Mucosa of descending colon (tissue), 3 donors: ENCODE measurements at regions not wholly inside any gene's neighbourhood (a gene's known extent, or its start where the extent isn't known, plus 50 kb on each side); places are given as distances from the start of the nearest gene placed in this dataset.

Source experiments
- ATAC-seq: fragments of 200-7000 bp; cut with Tn5 transposase; one replicate; pipeline ENCODE4 v1.9.1; 2020; ENCODE audit warnings: mild to moderate bottlenecking, moderate library complexity
- DNase-seq, 3 donors: peaks; one replicate each; pipeline ENCODE4 v3.0.0-alpha.2; 2020
- H3K36me3 ChIP-seq: fragments of 200-600 bp; one replicate; pipeline ENCODE4 v1.8.0; 2021; ENCODE audit warnings: low read depth, mild to moderate bottlenecking
- H3K4me1 ChIP-seq: fragments of 200-600 bp; one replicate; pipeline ENCODE4 v1.8.0; 2021; ENCODE audit warnings: low read depth, mild to moderate bottlenecking
- H3K4me3 ChIP-seq: fragments of 200-600 bp; one replicate; pipeline ENCODE4 v1.8.0; 2021; ENCODE audit warnings: mild to moderate bottlenecking
- H3K9me3 ChIP-seq: fragments of 200-600 bp; one replicate; pipeline ENCODE4 v1.8.0; 2021; ENCODE audit warnings: mild to moderate bottlenecking
- CTCF ChIP-seq: fragments of 200-600 bp; IDR thresholded peaks from one replicate; pipeline ENCODE4 v1.8.0; 2022; ENCODE audit warnings: antibody characterized with exemption, mild to moderate bottlenecking
- intact Hi-C, 2 donors: fragments of 100-400 bp; cut with DNase I in 1 of 2; cut with micrococcal nuclease in 1 of 2; formaldehyde crosslinking; loops; one replicate each; pipeline versions ENCODE4 v1.11.0 to v1.11.1; 2022; cut with DNase I, micrococcal nuclease
- donor health status: DM: no; HTN: no; CAD: no; lungs with moderate emphysema.
- donor health status: DM: no; HTN: no; CAD: no.
- donor health status: DM: no; HTN: yes; CAD: no.

GRCh38 chr2:120597595-120598193 is 138.0 kb upstream of the GLI2 start:
- no peak for TF ChIP-seq CTCF
- intact Hi-C loops: no loop called here
- DNase-seq (peak in 1 of 3 donors; percentile 24), ATAC-seq (no peak)
- H3K4me3 ChIP-seq: no peak overlapping the region
- H3K36me3 ChIP-seq: no peaks in the 10 kb centered on the region
- H3K9me3 ChIP-seq: no peaks in the 10 kb centered on the region
- no peaks in the 10 kb centered on the region for H3K4me1 ChIP-seq

- no peak for TF ChIP-seq CTCF
- DNase-seq (peak in 1 of 3 donors; percentile 13), ATAC-seq (no peak)
These were observed 137.3 kb upstream of the GLI2 start for GRCh38 chr2:120598416-120598815.

GRCh38 chr2:120599072-120599471 is 136.6 kb upstream of the GLI2 start:
- DNase-seq: peak in 1 of 3 donors; percentile 22
- ATAC-seq: no peak
- intact Hi-C loops: no loop called here
- H3K4me3 ChIP-seq: no peak overlapping the region
- H3K4me1 ChIP-seq: no peaks in the 10 kb centered on the region
- no peak for TF ChIP-seq CTCF
- no peaks in the 10 kb centered on the region for H3K36me3 ChIP-seq
- no peaks in the 10 kb centered on the region for H3K9me3 ChIP-seq

More at GRCh38 chr2:120598416-120598815, 137.3 kb upstream of the GLI2 start:
- no peak overlapping the region for H3K4me3 ChIP-seq
- no peaks in the 10 kb centered on the region for H3K4me1 ChIP-seq
- H3K9me3 ChIP-seq: no peaks in the 10 kb centered on the region
- intact Hi-C loops: no loop called here
- no peaks in the 10 kb centered on the region for H3K36me3 ChIP-seq

GRCh38 chr2:120599656-120600055 is 136.0 kb upstream of the GLI2 start:
- Histone ChIP-seq H3K4me1 (no peaks in the 10 kb centered on the region), H3K36me3 (no peaks in the 10 kb centered on the region), H3K4me3 (no peak overlapping the region), H3K9me3 (no peaks in the 10 kb centered on the region)
- DNase-seq: peak in 1 of 3 donors; percentile 12
- TF ChIP-seq CTCF: no peak
- ATAC-seq: no peak
- intact Hi-C loops: no loop called here

GRCh38 chr2:120600335-120600734 is 135.3 kb upstream of the GLI2 start:
- Histone ChIP-seq H3K4me3 (no peak overlapping the region), H3K4me1 (no peaks in the 10 kb centered on the region), H3K9me3 (no peaks in the 10 kb centered on the region), H3K36me3 (no peaks in the 10 kb centered on the region)
- no peak for ATAC-seq
- peak in 1 of 3 donors; percentile 14 for DNase-seq
- intact Hi-C loops: no loop called here
- no peak for TF ChIP-seq CTCF

- Histone ChIP-seq H3K36me3 (no peaks in the 10 kb centered on the region), H3K4me1 (no peaks in the 10 kb centered on the region), H3K9me3 (no peaks in the 10 kb centered on the region), H3K4me3 (no peak overlapping the region)
- intact Hi-C loops: no loop called here
- peak in 1 of 3 donors; percentile 26 for DNase-seq
- no peak for ATAC-seq
- TF ChIP-seq CTCF: no peak
These were observed 134.9 kb upstream of the GLI2 start for GRCh38 chr2:120600786-120601185.
